ENCODE measurements at regions not wholly inside any gene's neighbourhood (a gene's known extent, or its start where the extent isn't known, plus 50 kb on each side); places are given as distances from the start of the nearest gene placed in this dataset.

GRCh38 chr4:112751447-112751846 lies 114.5 kb downstream of the LARP7 start:
- intact Hi-C loops (cut with micrococcal nuclease): no loop called here
- no peaks in the 10 kb centered on the region for H4K20me1 ChIP-seq (ENCODE audit: low read length)
- H3K9me3 ChIP-seq (ENCODE audit: low read length): no peaks in the 10 kb centered on the region
- H3K27me3 ChIP-seq (ENCODE audit: low read length): no peaks in the 10 kb centered on the region
- H3K4me3 ChIP-seq (ENCODE audit: low read length): no peak overlapping the region
- no TSS peak for BruUV-seq (replicated peaks)
- H3K79me2 ChIP-seq (ENCODE audit: low read length): no peaks in the 10 kb centered on the region
- DNase-seq: no peak
- CTCF ChIA-PET: no interaction called here
- H3K9ac ChIP-seq (ENCODE audit: low read length): no peak overlapping the region
- H3K4me2 ChIP-seq (ENCODE audit: low read length): no peak overlapping the region
- no peaks in the 10 kb centered on the region for H3K9me2 ChIP-seq (replicated peaks; ENCODE audit: low read length)
- ATAC-seq: no peak
- H3K36me3 ChIP-seq (ENCODE audit: low read depth, low read length): no peaks in the 10 kb centered on the region
- no peak overlapping the region for H3K27ac ChIP-seq (ENCODE audit: low read length)
- TF ChIP-seq EZH2phosphoT487 (IDR thresholded peaks at IDR 0.05; ENCODE audit: borderline replicate concordance, low read length): no peak
- POLR2A ChIA-PET (ENCODE audit: unreplicated experiment): no interaction called here
- H3F3A ChIP-seq (ENCODE audit: low read length, unreplicated experiment): no peaks in the 10 kb centered on the region
- H3K4me1 ChIP-seq (ENCODE audit: insufficient read depth, low read length): peaks cover 6% of the 10 kb centered on the region; the same call in 1 of the 2 replicates
- H2AFZ ChIP-seq (ENCODE audit: low read length): no peak overlapping the region

DNA sequence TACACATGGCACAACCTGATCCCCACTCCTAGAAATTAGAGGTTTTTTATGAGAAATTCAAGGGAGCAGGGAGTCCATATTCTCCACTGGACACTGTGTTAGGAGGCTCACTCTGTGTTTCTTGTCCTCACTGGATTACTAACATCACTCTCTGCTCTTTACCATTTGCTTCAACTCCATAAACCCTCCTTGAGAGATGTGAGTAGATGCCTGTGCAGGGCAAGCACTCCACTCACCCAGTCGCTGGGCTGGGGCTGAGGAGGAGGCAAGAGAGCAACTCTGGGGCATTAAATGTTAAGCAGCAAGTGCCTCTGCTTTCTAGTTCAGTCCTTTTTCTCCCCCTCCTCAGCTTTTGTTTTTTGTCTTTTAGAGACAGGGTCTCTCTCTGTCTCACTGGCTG lies 115.1 kb downstream of the LARP7 start:
- intact Hi-C loops (cut with micrococcal nuclease): no loop called here
- ChIA-PET CTCF (interaction anchor here (0.5 kb wide), 1 partner anchor 13 kb away, joined by 5 read pairs; no protein-coding TSS in a partner anchor), POLR2A (ENCODE audit: unreplicated experiment) (no interaction called here)
- Histone ChIP-seq H3K9ac (ENCODE audit: low read length) (no peak overlapping the region), H3K27ac (ENCODE audit: low read length) (no peak overlapping the region), H3K9me2 (replicated peaks; ENCODE audit: low read length) (no peaks in the 10 kb centered on the region), H3F3A (ENCODE audit: low read length, unreplicated experiment) (no peaks in the 10 kb centered on the region), H3K36me3 (ENCODE audit: low read depth, low read length) (no peaks in the 10 kb centered on the region), H3K4me2 (ENCODE audit: low read length) (no peak overlapping the region), H3K4me1 (ENCODE audit: insufficient read depth, low read length) (peaks cover 3% of the 10 kb centered on the region; the same call in 1 of the 2 replicates), H3K27me3 (ENCODE audit: low read length) (no peaks in the 10 kb centered on the region), H2AFZ (ENCODE audit: low read length) (no peak overlapping the region), H4K20me1 (ENCODE audit: low read length) (no peaks in the 10 kb centered on the region), H3K79me2 (ENCODE audit: low read length) (no peaks in the 10 kb centered on the region), H3K4me3 (ENCODE audit: low read length) (no peak overlapping the region), H3K9me3 (ENCODE audit: low read length) (no peaks in the 10 kb centered on the region)
- BruUV-seq (replicated peaks): no TSS peak
- ATAC-seq (no peak), DNase-seq (no peak)
- no peak for TF ChIP-seq EZH2phosphoT487 (IDR thresholded peaks at IDR 0.05; ENCODE audit: borderline replicate concordance, low read length)
- no peak for TF ChIP-seq EZH2 (IDR thresholded peaks at IDR 0.05; ENCODE audit: low read length, unreplicated experiment)
- TF ChIP-seq, protein P1, sequence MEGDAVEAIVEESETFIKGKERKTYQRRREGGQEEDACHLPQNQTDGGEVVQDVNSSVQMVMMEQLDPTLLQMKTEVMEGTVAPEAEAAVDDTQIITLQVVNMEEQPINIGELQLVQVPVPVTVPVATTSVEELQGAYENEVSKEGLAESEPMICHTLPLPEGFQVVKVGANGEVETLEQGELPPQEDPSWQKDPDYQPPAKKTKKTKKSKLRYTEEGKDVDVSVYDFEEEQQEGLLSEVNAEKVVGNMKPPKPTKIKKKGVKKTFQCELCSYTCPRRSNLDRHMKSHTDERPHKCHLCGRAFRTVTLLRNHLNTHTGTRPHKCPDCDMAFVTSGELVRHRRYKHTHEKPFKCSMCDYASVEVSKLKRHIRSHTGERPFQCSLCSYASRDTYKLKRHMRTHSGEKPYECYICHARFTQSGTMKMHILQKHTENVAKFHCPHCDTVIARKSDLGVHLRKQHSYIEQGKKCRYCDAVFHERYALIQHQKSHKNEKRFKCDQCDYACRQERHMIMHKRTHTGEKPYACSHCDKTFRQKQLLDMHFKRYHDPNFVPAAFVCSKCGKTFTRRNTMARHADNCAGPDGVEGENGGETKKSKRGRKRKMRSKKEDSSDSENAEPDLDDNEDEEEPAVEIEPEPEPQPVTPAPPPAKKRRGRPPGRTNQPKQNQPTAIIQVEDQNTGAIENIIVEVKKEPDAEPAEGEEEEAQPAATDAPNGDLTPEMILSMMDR (conservative IDR thresholded peaks at IDR 0.05; ENCODE audit: low read depth, low read length): no peak

- no TSS peak for BruUV-seq (replicated peaks)
- ATAC-seq (no peak), DNase-seq (no peak)
- Histone ChIP-seq H3K27ac (ENCODE audit: low read length) (no peak overlapping the region), H3K9me3 (ENCODE audit: low read length) (no peaks in the 10 kb centered on the region), H3F3A (ENCODE audit: low read length, unreplicated experiment) (no peaks in the 10 kb centered on the region), H3K4me2 (ENCODE audit: low read length) (no peak overlapping the region), H3K9ac (ENCODE audit: low read length) (no peak overlapping the region), H3K36me3 (ENCODE audit: low read depth, low read length) (no peaks in the 10 kb centered on the region), H4K20me1 (ENCODE audit: low read length) (no peaks in the 10 kb centered on the region), H3K27me3 (ENCODE audit: low read length) (no peaks in the 10 kb centered on the region), H2AFZ (ENCODE audit: low read length) (no peak overlapping the region), H3K4me3 (ENCODE audit: low read length) (no peak overlapping the region), H3K79me2 (ENCODE audit: low read length) (no peaks in the 10 kb centered on the region), H3K4me1 (ENCODE audit: insufficient read depth, low read length) (no peaks in the 10 kb centered on the region), H3K9me2 (replicated peaks; ENCODE audit: low read length) (no peaks in the 10 kb centered on the region)
- TF ChIP-seq, protein P1 (conservative IDR thresholded peaks at IDR 0.05; ENCODE audit: low read depth, low read length): no peak
- no peak for TF ChIP-seq EZH2phosphoT487 (IDR thresholded peaks at IDR 0.05; ENCODE audit: borderline replicate concordance, low read length)
- TF ChIP-seq EZH2 (IDR thresholded peaks at IDR 0.05; ENCODE audit: low read length, unreplicated experiment): no peak
- ChIA-PET POLR2A (ENCODE audit: unreplicated experiment) (no interaction called here), CTCF (interaction anchor here (0.5 kb wide), 1 partner anchor 13 kb away, joined by 5 read pairs; no protein-coding TSS in a partner anchor)
- intact Hi-C loops (cut with micrococcal nuclease): no loop called here
Observed at GRCh38 chr4:112752510-112752909, 115.6 kb downstream of the LARP7 start.

All from PC-3 (cell line).